Endothelial cell of umbilical vein (primary cell): ENCODE measurements at regions not wholly inside any gene's neighbourhood (a gene's known extent, or its start where the extent isn't known, plus 50 kb on each side); places are given as distances from the start of the nearest gene placed in this dataset.

Experiments used
- CTCF ChIP-seq, 2 donors: IDR thresholded peaks; 1 replicate in 1 of 2; 2 replicates in 1 of 2; pipeline ENCODE4 v1.5.1; 2011; ENCODE audit warnings: low read length in 2 of 2, mild to moderate bottlenecking in 2 of 2, moderate library complexity in 2 of 2, control low read depth in 1 of 2, inconsistent platforms in 1 of 2, low read depth in 1 of 2; ENCODE audit not compliant: insufficient read depth in 1 of 2; ENCODE audit errors: extremely low read depth in 1 of 2
- EZH2 ChIP-seq: IDR thresholded peaks from 2 replicates; pipeline ENCODE4 v1.6.1; 2012; ENCODE audit warnings: borderline replicate concordance, low read depth, mild to moderate bottlenecking, moderate library complexity, low read length, inconsistent platforms; ENCODE audit not compliant: severe bottlenecking
- FOS ChIP-seq: IDR thresholded peaks from 2 replicates; pipeline ENCODE4 v1.6.1; 2011; ENCODE audit warnings: mild to moderate bottlenecking, low read length, moderate library complexity, borderline replicate concordance; ENCODE audit not compliant: insufficient read depth
- GATA2 ChIP-seq: IDR thresholded peaks from 2 replicates; pipeline ENCODE4 v1.7.0; 2011; ENCODE audit warnings: low read depth, mild to moderate bottlenecking, moderate library complexity, mixed read lengths, low read length; ENCODE audit not compliant: insufficient read length, insufficient read depth
- JUN ChIP-seq: IDR thresholded peaks from 2 replicates; pipeline ENCODE4 v1.6.1; 2011; ENCODE audit warnings: borderline replicate concordance, low read depth; ENCODE audit not compliant: insufficient read length, insufficient read depth
- MAX ChIP-seq: IDR thresholded peaks from 2 replicates; pipeline ENCODE4 v1.6.1; 2011; ENCODE audit not compliant: insufficient read depth, insufficient read length
- MYC ChIP-seq: IDR thresholded peaks from one replicate; pipeline ENCODE4 v1.6.1; 2011; ENCODE audit warnings: mild to moderate bottlenecking, low read depth, low read length
- POLR2A ChIP-seq: IDR thresholded peaks from 2 replicates; pipeline ENCODE4 v1.6.1; 2012; ENCODE audit warnings: low read depth, mild to moderate bottlenecking, control low read depth, low read length
- POLR2AphosphoS5 ChIP-seq: IDR thresholded peaks from 2 replicates; pipeline ENCODE4 v1.6.1; 2012; ENCODE audit warnings: low read depth, mild to moderate bottlenecking, control low read depth, low read length, moderate library complexity; ENCODE audit not compliant: insufficient read depth

GRCh38 chr6:101150226-101150625 lies 243.3 kb upstream of the GRIK2 start:
- TF ChIP-seq CTCF (IDR thresholded peaks at IDR 0.05; ENCODE audit: extremely low read depth in 1 of 2, insufficient read depth in 1 of 2, low read depth in 1 of 2, low read length in 2 of 2) (no peak), POLR2AphosphoS5 (no peak), POLR2A (no peak), EZH2 (no peak), GATA2 (no peak), JUN (no peak), MAX (no peak), MYC (no peak), FOS (no peak)
